ENCODE measurements at regions not wholly inside any gene's neighbourhood (a gene's known extent, or its start where the extent isn't known, plus 50 kb on each side); places are given as distances from the start of the nearest gene placed in this dataset.
"Not testable (repeated sequence)": the region's sequence is repeated elsewhere in the genome, so short reads cannot be mapped to it uniquely, and the experiment has no call there.

DNA sequence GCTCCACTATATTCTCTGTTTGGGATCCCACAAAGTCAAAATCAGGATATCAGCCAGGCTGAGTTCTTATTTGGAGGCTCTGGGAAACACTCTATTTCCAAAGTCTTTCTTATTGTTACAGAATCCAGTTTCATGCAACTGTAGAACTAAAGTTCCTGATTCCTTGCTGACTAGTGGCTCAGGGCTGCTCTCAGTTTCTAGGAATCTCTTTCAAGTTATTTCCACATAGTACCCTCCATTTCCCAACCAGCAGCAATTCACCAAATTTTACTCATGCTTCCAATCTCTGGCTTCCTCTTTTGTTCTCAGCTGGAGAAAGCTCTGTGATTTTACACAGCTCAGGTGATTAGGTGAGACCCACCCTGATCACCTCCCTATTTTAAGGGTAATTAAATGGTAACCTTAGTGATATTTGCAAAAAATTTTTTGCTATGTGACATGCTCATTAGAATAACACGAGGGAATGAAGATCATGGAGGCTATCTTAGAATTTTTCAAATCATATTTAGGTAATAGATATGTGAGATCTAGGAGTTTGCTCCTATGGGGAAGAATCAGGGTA, 794.9 kb upstream of the ARRDC3 start:
- no peak for DNase-seq

DNA sequence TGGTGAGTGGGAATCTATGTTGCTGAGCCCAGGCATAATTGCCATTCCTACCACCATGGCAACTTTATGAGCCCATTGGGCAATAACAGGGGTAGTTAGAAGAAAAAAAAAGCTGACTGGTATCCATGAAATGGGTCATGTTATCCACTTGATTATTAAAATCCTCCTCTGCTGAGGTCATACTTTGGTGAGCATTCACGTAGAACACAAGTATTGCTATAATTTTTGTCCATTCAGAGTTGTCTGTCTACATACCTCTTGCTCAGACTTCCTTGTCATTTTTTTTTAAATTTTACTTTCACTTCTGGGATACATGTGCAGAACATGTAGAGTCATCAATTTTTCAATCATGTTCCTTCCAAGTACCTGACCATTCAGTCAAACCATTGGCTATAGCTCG, 780.8 kb upstream of the ARRDC3 start:
- DNase-seq = no peak

DNA sequence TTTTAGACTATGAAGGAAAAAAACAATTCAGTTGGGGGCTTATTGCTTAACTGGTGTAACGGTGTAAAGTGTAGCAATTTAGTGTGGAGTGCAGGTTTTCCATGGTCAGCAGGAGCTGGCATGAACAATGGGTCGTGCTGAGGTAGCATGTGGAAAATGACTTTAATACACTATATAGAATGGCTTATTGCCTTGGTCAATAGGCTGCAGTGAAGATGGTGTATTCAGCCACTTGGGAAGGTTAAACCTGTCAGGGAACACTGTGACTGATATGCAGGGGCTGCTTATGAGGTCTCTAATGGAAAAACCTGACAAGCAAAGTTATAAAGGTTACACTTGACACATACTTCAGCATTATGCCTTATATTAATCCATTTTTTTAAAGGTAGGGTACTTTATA, 764.7 kb upstream of the ARRDC3 start:
- DNase-seq = no peak

DNA sequence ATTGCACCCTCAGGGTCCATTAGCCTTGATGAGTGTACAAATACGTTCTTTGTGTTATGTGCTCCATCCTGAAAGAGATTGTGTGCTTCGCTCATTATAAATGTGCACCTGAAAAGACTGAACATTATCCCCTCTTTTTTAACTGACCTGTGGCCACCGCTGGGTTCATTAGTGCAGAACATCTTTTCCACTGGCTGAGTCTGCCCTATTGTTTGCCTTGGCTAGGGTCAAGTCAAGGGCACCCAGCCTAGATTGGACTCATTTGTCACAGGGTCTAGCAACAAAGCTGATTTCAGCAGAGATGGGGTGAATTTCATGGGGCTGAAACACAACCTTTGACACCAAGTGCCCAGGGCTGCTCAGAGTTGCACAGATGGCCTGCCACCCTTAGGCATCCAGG, 764.1 kb upstream of the ARRDC3 start:
- no peak for DNase-seq

DNA sequence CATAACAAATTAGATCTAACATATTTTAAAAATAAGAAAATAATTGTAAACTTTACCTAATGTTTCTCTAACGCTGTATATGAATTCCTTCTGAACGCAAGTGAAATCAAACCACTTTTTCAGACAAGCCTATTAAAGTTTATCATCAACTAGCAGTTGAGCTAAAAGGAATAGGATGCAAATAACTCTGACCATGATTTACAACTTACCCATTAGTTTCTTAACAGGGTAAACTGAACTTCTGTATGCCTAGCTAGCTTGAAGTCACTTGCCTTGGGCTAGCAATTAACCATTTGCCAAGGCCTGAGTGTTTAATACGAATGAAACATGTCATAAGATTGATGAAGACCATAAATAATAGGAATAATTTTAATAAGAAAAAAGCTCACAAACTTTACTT, 762.7 kb upstream of the ARRDC3 start:
- no peak for DNase-seq

DNA sequence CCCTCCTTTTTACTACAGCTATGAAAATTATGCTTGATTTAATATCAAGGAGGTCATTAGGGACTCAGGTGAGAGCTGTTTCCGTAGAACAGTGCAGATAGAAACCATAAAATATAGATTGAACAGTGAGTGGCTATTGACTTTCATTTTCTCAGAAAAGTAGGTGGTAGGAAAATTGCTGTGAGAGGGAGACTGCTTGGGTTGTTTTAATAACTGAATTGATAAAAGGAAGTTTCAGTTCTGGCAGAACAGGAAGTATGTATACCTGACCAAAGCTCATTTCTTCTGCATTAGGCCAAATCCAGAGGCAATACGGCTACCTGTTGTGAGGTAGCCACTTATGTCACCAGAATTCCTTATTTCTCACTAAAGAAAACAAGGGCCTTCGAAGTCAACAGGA, 761.7 kb upstream of the ARRDC3 start:
- DNase-seq = no peak

DNA sequence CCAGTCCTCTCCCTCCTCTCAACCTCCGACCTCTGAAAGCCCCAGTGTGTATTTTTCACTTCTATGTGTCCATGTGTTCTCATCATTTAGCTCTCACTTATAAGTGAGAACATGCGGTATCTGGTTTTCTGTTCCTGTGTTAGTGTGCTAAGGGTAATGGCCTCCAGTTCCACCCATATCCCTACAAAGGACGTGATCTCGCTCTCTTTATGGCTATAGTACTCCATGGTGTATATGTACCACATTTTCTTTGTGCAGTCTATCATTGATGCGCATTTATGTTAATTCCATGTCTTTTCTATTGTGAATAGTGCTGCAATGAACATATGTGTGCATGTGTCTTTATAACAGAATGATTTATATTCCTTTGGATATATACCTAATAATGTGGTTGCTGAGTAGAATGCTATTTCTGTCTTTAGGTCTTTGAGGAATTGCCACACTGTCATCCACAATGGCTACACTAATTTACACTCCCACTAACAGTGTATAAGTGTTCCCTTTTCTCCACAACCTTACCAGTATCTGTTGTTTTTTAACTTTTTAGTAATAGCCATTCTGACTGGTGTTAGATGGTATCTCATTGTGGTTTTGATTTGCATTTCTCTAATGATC, 749.3 kb upstream of the ARRDC3 start:
- DNase-seq = not testable (repeated sequence)

DNA sequence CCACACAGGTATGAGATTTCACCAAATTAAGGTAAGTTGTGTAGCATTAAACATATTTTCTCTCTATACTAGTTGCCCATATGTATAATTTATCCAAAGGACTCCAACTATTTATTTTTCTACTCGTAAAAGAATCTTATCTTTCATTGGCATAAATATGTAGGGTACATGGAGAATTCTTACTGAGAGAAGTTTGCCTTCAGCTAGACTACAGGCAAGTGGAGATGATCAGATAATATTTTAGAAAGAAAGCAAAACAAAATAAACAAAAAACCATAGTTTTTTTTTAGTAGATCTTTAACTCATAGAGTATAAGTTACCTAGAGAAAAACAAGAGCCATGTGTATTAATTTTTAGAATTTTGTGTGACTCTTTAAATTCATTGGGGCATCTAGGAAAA, 743.1 kb upstream of the ARRDC3 start:
- DNase-seq = no peak

DNA sequence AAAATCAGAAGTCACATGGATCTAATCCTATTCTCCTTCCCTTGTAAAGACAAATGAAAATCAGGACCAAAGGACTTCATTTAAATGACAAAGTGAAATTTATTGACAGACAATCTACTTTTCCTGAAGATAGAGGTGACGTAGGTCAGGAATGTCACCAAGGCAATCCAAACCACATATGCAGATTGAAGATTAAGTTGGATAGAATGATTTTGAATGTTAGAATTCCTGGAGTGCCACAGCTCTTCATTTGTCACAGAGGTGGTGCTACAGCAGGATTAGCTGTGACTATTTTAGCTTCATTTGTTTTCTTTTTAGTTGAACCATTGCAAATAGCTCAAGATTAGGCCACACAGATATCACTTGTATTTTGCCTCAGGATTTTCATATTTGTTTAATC, 736.0 kb upstream of the ARRDC3 start:
- DNase-seq = no peak

DNA sequence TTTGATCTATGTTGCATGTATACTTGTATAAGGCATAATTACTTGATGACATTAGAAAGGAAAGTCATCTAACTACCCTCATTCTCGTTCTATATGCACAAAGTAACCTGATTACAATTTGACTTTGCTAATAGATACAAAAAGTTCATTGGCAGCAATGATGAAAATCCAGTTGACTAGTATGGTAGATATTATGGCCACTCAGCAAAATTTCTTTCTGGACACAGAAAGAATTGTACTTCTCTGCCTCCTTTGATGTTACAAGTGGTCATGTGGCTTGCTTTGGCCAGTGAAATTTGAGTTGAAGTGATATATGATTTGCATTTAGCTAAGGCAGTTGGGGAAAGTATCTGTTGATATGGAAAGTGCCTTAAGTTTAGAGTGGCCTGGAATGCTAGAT, 723.7 kb upstream of the ARRDC3 start:
- no peak for DNase-seq

DNA sequence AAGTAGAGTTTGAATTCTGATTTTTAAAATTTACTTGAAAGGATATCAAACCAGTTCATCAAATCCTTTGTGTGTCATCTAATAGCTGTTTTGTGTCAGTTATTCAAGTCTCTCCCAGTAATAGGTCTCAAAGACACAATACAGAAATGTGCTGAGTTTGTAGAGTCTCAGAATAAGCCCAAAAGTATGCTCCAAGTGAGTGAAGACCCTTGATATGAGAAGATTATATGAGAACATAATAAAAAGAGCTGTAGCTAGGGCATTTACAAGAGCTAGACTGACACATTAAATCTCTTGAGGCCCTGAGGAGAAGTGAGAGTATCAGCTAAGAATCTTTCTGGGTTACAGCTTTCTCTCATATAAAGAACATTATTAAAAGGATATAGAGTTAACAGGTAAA, 721.0 kb upstream of the ARRDC3 start:
- DNase-seq = no peak

DNA sequence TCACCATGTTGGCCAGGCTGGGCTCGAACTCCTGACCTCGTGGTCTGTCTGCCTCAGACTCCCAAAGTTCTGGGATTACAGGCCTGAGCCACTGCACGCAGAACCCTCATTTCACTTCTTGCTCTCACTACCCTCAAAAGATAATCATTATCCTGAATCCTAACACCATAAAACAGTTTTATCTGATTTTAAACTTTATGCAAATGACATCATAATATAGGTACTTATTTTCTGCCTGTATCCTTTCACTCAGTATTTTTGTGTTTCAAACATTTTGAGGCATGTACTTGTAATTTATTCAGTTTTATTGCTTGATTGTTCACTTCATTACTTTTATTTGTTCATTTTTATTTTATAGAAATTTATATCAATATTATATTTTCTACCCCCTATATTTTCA, 719.2 kb upstream of the ARRDC3 start:
- no peak for DNase-seq

DNA sequence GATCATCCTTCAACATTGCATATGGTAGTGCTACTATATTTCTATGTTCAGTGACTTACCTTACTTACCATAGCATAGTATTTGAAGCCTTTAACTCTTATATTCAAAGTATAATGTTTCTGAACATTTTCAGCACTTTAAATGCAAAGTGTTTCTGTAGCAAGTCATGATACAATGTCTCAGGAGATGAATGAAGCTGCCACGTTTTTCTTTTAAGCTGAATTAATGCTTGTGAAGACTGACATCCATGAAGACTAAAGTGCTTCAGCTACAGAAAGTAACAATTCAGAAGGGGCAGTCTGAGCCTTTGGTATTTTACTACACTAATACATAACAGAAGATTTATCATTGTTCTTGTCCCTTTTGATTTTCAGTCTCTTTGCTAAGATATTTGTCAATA, 709.1 kb upstream of the ARRDC3 start:
- no peak for DNase-seq

DNA sequence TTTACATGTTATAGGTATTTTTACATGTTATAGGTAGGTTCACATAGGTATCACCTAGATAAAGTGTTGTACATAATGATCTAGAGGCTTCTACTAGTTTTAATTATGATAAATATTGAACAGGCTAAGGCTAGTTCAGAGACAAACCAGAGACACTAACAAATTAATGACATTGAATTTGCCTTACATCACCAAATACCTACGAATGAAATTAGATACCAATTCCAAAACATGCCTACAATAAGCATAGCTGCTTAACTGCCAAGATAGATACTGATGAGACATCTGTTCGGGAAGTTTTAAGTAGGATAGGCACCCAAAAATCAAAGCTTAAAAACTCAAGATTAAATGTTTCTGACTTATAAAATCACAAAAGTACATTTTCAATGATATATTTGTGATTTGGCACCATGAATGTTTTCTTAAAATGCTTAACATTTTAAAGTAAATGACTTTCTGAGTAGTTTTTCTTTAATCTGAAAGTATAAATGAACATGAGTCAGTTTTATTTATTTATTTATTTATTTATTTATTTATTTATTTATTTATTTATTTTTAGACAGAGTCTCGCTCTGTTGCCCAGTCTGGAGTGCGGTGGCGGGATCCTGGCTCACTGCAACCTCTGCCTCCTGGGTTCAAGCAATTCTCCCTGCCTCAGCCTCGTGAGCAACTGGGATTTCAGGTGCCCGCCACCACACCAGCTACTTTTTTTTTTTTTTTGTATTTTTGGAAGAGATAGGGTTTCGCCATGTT, 703.1 kb upstream of the ARRDC3 start:
- no peak for DNase-seq

DNA sequence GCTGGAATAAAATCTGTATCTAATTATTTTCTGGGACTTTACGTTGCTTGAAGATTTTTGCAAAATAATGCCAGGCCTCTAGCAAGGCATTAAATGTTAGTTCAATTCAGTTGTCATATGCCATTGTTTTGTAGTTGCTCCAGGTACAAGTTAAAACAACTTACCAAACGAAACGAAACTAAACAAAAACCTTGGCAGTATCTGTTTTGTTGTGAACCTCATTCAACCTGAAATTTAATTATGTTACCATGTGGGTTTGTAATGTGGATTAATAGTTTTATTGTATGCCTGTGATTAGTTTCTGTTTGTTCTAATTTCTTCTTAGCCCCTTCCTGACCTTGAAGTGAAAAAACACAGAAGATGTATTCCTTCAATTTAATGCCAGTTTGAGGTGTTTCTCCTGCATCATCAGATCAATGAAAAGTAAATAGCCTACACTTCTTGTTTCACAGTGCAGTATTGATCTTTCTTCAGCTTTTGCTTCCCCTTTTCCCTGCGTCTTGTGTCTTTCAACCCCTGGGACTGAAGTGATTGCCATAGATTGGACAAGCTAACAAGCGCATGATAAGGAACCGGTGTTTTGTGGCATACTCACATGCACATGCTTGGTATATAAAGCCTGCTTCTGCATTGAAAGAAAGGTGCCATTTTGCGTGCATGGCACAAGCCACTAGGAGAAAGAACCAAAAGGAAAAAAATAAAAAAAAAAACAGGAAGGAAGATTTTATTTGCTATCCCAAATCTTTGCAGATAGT, 699.0 kb upstream of the ARRDC3 start:
- DNase-seq = no peak

DNA sequence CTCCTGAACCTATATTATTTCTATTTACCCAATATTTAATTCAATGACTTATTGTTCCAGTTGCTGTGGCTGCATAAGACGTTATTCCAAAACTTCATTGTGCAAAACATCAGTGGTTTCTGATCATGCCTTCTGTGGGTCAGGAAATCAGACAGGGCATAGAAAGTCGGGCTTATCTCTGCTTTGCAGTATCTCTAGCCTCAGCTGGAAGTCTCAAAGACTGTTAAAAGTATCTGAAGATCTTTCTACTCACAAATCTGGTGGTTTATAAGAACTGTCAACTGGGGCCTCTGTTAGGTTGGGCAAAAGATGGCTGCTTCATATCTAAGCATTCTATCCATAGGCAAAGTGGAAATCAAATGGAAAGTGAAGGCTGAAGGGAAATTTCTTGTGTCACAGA, 687.7 kb upstream of the ARRDC3 start:
- no peak for DNase-seq

DNA sequence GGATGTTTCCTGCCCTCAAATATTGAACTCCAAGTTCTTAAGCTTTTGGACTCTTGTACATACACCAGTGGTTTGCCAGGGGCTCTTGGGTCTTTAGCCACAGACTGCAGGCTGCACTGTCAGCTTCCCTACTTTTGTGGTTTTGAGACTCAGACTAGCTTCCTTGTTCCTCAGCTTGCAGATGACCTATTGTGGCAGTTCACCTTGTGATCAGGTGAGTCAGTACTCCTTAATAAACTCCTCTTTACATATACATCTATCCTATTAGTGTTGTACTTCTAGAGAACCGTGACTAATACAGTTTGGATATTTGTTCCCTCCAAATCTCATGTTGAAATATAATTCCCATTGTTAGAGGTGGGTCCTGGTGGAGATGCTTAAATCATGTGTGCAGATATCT, 681.9 kb upstream of the ARRDC3 start:
- DNase-seq = no peak

DNA sequence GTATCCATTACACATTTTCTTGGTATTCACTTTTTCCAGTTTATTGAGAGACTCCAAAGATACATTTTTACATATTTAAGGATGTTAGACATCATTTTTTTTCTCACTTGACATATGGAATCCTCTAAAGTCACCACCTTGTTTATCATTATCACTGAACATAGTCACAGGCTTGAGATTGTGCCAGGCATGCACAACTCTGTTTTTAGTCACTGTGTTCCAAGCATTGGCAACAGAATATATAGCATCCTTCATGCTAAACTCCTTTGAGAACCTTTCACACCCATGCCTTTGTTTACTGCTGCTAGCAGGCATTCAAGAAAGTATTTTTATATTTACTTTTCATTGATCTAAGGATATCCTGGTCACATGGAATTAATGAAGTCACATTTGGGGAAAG, 668.6 kb upstream of the ARRDC3 start:
- no peak for DNase-seq

DNA sequence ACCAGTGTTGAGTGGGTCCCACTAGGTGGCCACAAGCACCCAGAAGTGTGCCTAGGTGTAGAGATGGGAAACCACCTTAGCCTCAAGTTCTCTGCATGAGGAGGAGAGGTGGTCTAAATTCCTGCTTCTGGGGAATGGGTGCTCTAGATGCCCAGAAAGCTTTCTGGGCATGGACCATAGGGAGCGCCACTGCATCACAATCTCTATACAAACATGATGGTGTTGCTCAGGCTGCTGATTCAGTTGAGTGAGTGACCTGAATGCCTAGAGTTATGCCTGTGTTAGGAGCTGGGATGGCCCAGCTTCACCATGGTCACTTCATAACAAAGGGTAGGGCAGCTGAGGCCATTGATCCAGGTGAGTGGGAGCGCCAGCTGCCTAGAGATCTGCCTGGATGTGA, 667.9 kb upstream of the ARRDC3 start:
- DNase-seq = no peak

DNA sequence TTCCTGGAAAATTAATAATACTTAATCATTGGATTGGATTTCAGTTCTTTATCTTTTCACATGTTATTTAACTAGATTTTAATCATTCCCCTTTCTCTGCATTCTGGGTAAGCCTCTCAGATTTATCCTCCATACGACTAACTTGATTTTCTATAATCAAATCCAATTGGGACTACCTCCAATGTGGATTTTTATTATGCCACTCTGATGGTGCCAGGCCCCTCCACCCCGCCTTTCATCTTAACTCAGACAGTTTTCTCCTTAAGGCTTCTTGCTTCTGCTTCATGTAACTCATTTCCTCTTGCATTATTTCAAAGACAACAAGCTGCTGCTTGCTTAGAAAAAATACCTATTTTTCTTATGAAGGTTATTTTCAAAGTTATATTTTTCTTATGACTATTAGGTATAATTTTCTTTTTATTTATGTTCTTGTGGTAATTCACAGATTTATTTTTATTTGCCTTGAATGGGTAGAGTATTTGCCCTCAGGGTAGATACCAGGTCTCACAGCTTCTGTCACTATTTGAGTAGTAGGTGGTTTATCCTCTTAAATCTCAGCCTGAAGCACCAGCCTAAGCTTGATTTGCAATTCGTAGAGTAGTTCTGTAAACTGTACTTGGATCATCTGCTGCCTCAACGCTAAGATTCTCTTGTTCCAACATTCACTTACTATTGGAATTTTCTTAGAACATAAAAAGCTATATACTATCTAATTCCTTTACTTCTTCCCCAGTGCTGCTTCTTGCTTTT, 659.0 kb upstream of the ARRDC3 start:
- DNase-seq = no peak

DNA sequence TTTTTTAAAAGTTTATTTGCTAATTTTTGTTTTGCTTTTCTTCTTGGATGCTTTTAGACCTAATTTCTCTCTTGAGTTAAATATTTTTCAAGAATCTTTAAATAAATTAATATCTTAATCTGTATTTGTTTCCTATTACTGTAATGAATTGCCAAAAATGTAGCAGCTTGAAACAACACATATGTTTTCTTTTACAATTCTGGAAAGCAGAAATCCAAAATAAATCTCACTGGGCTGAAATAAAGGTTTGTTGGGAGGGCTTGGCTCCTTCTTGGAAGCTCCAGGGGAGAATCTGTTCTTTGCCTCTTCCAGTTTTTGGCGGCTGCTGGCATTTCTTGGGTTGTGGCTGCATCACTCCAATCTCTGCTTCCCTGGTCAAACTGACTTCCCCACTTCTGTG, 658.1 kb upstream of the ARRDC3 start:
- no peak for DNase-seq

DNA sequence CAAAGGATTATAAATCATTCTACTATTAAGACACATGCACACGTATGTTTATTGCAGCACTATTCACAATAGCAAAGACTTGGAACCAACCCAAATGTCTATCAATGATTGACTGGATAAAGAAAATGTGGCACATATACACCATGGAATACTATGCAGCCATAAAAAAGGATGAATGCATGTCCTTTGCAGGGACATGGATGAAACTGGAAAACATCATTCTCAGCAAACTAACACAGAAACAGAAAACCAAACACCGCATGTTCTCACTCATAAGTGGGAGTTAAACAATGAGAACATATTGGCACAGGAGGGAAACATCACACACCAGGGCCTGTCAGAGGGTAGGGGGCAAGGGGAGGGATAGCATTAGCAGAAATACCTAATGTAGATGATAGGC, 646.7 kb upstream of the ARRDC3 start:
- not testable (repeated sequence) for DNase-seq

All from renal pelvis (tissue), 1 donor.